IMR-90 (cell line): ENCODE measurements at regions not wholly inside any gene's neighbourhood (a gene's known extent, or its start where the extent isn't known, plus 50 kb on each side); places are given as distances from the start of the nearest gene placed in this dataset.

Source experiments
- ATAC-seq: fragments of 200-7000 bp; cut with Tn5 transposase; 2 replicates; pipeline ENCODE4 v1.9.1; 2020; ENCODE audit warnings: low read depth, mild to moderate bottlenecking, moderate library complexity
- BruUV-seq: library from RNA; stranded (reverse); fragments of 400-500 nt; replicated peaks from 2 replicates; lab custom pipeline; 2021; lab: Mats Ljungman, UMichigan
- CTCF ChIA-PET: fragments of 300-600 bp; formaldehyde crosslinking; extraction: SDS; loops from one replicate; lab custom pipeline; 2021; ENCODE audit warnings: antibody characterized with exemption; lab: Yijun Ruan, JAX
- POLR2A ChIA-PET: fragments of 300-600 bp; sonication (Branson Sonifier 250); formaldehyde crosslinking; loops from one replicate; lab custom pipeline; 2022; ENCODE audit warnings: antibody characterized with exemption; ENCODE audit not compliant: unreplicated experiment; lab: Charles Lee
- DNase-seq: peaks from one replicate; pipeline ENCODE4 v3.0.0; 2013
- H2AFZ ChIP-seq: replicated peaks from 2 replicates; pipeline ENCODE3; 2013; ENCODE audit warnings: low read length, mild to moderate bottlenecking; ENCODE audit not compliant: poor library complexity
- H2AK5ac ChIP-seq: 2 replicates; pipeline ENCODE4 v1.6.1; 2013; ENCODE audit warnings: low read depth, low read length, inconsistent platforms
- H2AK9ac ChIP-seq: replicated peaks from 2 replicates; pipeline ENCODE3; 2013; ENCODE audit warnings: mild to moderate bottlenecking, low read depth, low read length, moderate library complexity; ENCODE audit not compliant: poor library complexity
- H2BK120ac ChIP-seq: 2 replicates; pipeline ENCODE4 v1.6.1; 2013; ENCODE audit warnings: low read depth, low read length, inconsistent platforms
- H2BK15ac ChIP-seq: 3 replicates; pipeline ENCODE4 v1.6.1; 2013; ENCODE audit warnings: low read depth, low read length, inconsistent platforms
- H2BK20ac ChIP-seq: 2 replicates; pipeline ENCODE4 v1.6.1; 2013; ENCODE audit warnings: low read depth, mild to moderate bottlenecking, inconsistent platforms, low read length, moderate library complexity
- H2BK5ac ChIP-seq: 2 replicates; pipeline ENCODE4 v1.6.1; 2013; ENCODE audit warnings: mild to moderate bottlenecking, low read depth, low read length, inconsistent platforms; ENCODE audit not compliant: poor library complexity, severe bottlenecking
- H3K14ac ChIP-seq: replicated peaks from 2 replicates; pipeline ENCODE4 v1.6.1; 2013; ENCODE audit warnings: low read depth, low read length, inconsistent platforms
- H3K18ac ChIP-seq: 2 replicates; pipeline ENCODE4 v1.6.1; 2013; ENCODE audit warnings: low read depth, low read length, control low read depth
- H3K23ac ChIP-seq: 2 replicates; pipeline ENCODE4 v1.6.1; 2013; ENCODE audit warnings: low read depth, low read length, inconsistent platforms
- H3K27ac ChIP-seq: 2 replicates; pipeline ENCODE4 v1.5.1; 2013; ENCODE audit warnings: mild to moderate bottlenecking, control low read depth, low read length; ENCODE audit not compliant: insufficient read depth
- H3K27me3 ChIP-seq: 2 replicates; pipeline ENCODE4 v1.6.1; 2013; ENCODE audit warnings: low read length; ENCODE audit not compliant: control insufficient read depth, insufficient read depth
- H3K36me3 ChIP-seq: 2 replicates; pipeline ENCODE4 v1.6.1; 2013; ENCODE audit warnings: low read length, mixed read lengths; ENCODE audit not compliant: control insufficient read depth, insufficient read depth
- H3K4ac ChIP-seq: 2 replicates; pipeline ENCODE4 v1.6.1; 2013; ENCODE audit warnings: low read depth, low read length, inconsistent platforms
- H3K4me1 ChIP-seq: 2 replicates; pipeline ENCODE4 v1.6.1; 2013; ENCODE audit warnings: low read length, mixed read lengths; ENCODE audit not compliant: control insufficient read depth, insufficient read depth
- H3K4me2 ChIP-seq: 2 replicates; pipeline ENCODE4 v1.6.1; 2013; ENCODE audit warnings: low read depth, mild to moderate bottlenecking, control low read depth, low read length, moderate library complexity
- H3K4me3 ChIP-seq: 2 replicates; pipeline ENCODE4 v1.5.1; 2013; ENCODE audit warnings: low read depth, mild to moderate bottlenecking, control low read depth, low read length, moderate library complexity; ENCODE audit not compliant: insufficient read depth
- H3K56ac ChIP-seq: 2 replicates; pipeline ENCODE4 v1.6.1; 2013; ENCODE audit warnings: low read length, inconsistent platforms; ENCODE audit not compliant: insufficient read depth; ENCODE audit errors: extremely low read depth
- H3K79me1 ChIP-seq, 2 experiments: 2 replicates each; pipeline ENCODE4 v1.6.1; 2013; ENCODE audit warnings: low read length in 2 of 2, inconsistent platforms in 1 of 2, low read depth in 1 of 2
- H3K9ac ChIP-seq: 2 replicates; pipeline ENCODE4 v1.6.1; 2013; ENCODE audit warnings: low read depth, low read length, control low read depth
- H3K9me1 ChIP-seq: 2 replicates; pipeline ENCODE4 v1.6.1; 2013; ENCODE audit warnings: low read length, inconsistent platforms; ENCODE audit not compliant: insufficient read depth
- H3K9me3 ChIP-seq: 2 replicates; pipeline ENCODE4 v1.6.1; 2013; ENCODE audit warnings: low read length; ENCODE audit not compliant: control insufficient read depth, insufficient read depth
- H4K20me1 ChIP-seq: 2 replicates; pipeline ENCODE4 v1.6.1; 2013; ENCODE audit warnings: low read length, inconsistent platforms; ENCODE audit not compliant: insufficient read depth
- H4K5ac ChIP-seq: 2 replicates; pipeline ENCODE4 v1.6.1; 2013; ENCODE audit warnings: mild to moderate bottlenecking, low read depth, low read length, control low read depth
- H4K8ac ChIP-seq, 2 experiments: 2 replicates each; pipeline ENCODE4 v1.6.1; 2013; ENCODE audit warnings: low read depth in 2 of 2, low read length in 2 of 2, control low read depth in 1 of 2, inconsistent platforms in 1 of 2
- H4K91ac ChIP-seq: 2 replicates; pipeline ENCODE4 v1.6.1; 2013; ENCODE audit warnings: low read depth, low read length, inconsistent platforms; ENCODE audit not compliant: insufficient read depth
- CEBPB ChIP-seq: IDR thresholded peaks from 2 replicates; pipeline ENCODE4 v1.6.1; 2012; ENCODE audit warnings: low read depth, low read length, improper control_type of control experiment
- CHD1 ChIP-seq: IDR thresholded peaks from 2 replicates; pipeline ENCODE4 v1.6.1; 2012; ENCODE audit warnings: low read depth, low read length, improper control_type of control experiment
- NFE2L2 ChIP-seq: fragments of 150-350 bp; IDR thresholded peaks from 2 replicates; pipeline ENCODE4 v1.6.1; 2016; ENCODE audit warnings: low read depth, mild to moderate bottlenecking, low read length
- POLR2A ChIP-seq: IDR thresholded peaks from 2 replicates; pipeline ENCODE4 v1.6.1; 2012; ENCODE audit warnings: mild to moderate bottlenecking, low read depth, low read length
- WGBS, 2 experiments: methylation state at CpG; one replicate each; pipeline versions ENCODE4 v1.1.5 to v1.1.7; 2013; ENCODE audit warnings: missing lambda C conversion rate in 2 of 2; ENCODE audit not compliant: insufficient read length in 1 of 2; ENCODE audit errors: extremely low coverage in 2 of 2; 5-methylcytosine and 5-hydroxymethylcytosine counted together
- dilution Hi-C: fragments of 300-500 bp; cut with HindIII; formaldehyde crosslinking; loops from one replicate; pipeline ENCODE4 v1.14.3; 2018; ENCODE audit warnings: low sequenced_read_pairs; ENCODE audit not compliant: unreplicated experiment
- in situ Hi-C: fragments of 300-500 bp; cut with MboI; formaldehyde crosslinking; loops from 3 replicates; pipeline ENCODE4 v1.14.3; 2019; ENCODE audit warnings: low sequenced_read_pairs, inconsistent platforms, mixed read lengths
- intact Hi-C: fragments of 100-400 bp; cut with micrococcal nuclease; formaldehyde crosslinking; loops from 2 replicates; pipeline ENCODE4 v1.10.0; 2022

GRCh38 chr9:120066315-120066714, 513.7 kb downstream of the CDK5RAP2 start:
- no peaks in the 10 kb centered on the region for H3K36me3 ChIP-seq
- no peak overlapping the region for H3K9ac ChIP-seq
- H3K79me1 ChIP-seq, result no peaks in the 10 kb centered on the region
- BruUV-seq, result no TSS peak
- no peaks in the 10 kb centered on the region for H3K4me1 ChIP-seq
- DNase-seq (no peak), ATAC-seq (no peak)
- no peak overlapping the region for H2BK5ac ChIP-seq
- H3K27me3 ChIP-seq, result no peaks in the 10 kb centered on the region
- no peak overlapping the region for H3K27ac ChIP-seq
- H4K5ac ChIP-seq, result no peak overlapping the region
- H2AK5ac ChIP-seq, result no peak overlapping the region
- H4K8ac ChIP-seq, result no peak overlapping the region
- H2AK9ac ChIP-seq, result no peak overlapping the region
- H2BK20ac ChIP-seq, result no peak overlapping the region
- H3K4me2 ChIP-seq, result no peak overlapping the region
- no peak overlapping the region for H2BK120ac ChIP-seq
- no peak overlapping the region for H2BK15ac ChIP-seq
- no peaks in the 10 kb centered on the region for H3K9me1 ChIP-seq
- in situ Hi-C loops (no loop called here), intact Hi-C loops (no loop called here), dilution Hi-C loops (no loop called here)
- H3K56ac ChIP-seq, result no peak overlapping the region
- CTCF ChIA-PET, result no interaction called here
- no peak overlapping the region for H3K14ac ChIP-seq
- peaks cover 2% of the 10 kb centered on the region; the same call in 1 of the 2 replicates for H3K9me3 ChIP-seq
- no peak overlapping the region for H3K23ac ChIP-seq
- H4K91ac ChIP-seq, result no peak overlapping the region
- H3K18ac ChIP-seq, result no peak overlapping the region
- no peak overlapping the region for H3K4me3 ChIP-seq
- no peak overlapping the region for H3K4ac ChIP-seq
- no peaks in the 10 kb centered on the region for H4K20me1 ChIP-seq
- POLR2A ChIA-PET, result no interaction called here
- no peak for TF ChIP-seq CHD1
- TF ChIP-seq CEBPB, result no peak
- TF ChIP-seq POLR2A, result no peak
- no peak for TF ChIP-seq NFE2L2
- H2AFZ ChIP-seq, result no peak overlapping the region
- WGBS, 2 experiments, result no CpG with 5 or more reads among the region's 3 CpGs
